Left colon (tissue), 2 donors: ENCODE measurements at regions not wholly inside any gene's neighbourhood (a gene's known extent, or its start where the extent isn't known, plus 50 kb on each side); places are given as distances from the start of the nearest gene placed in this dataset.
A peak's percentile ranks its signal among the peaks of the same experiment; 100 is the strongest.

Experiments
- ATAC-seq: fragments of 200-7000 bp; cut with Tn5 transposase; one replicate; pipeline ENCODE4 v1.9.1; 2020; ENCODE audit warnings: mild to moderate bottlenecking, moderate library complexity
- DNase-seq, 2 donors: peaks; one replicate each; pipeline ENCODE4 v3.0.0-alpha.2; 2020
- intact Hi-C, 2 donors: fragments of 100-400 bp; cut with DNase I in 1 of 2; cut with micrococcal nuclease in 1 of 2; formaldehyde crosslinking; loops; one replicate each; pipeline versions ENCODE4 v1.11.2 to v1.14.0; 2022; cut with DNase I, micrococcal nuclease
- donor health status: DM: no; HTN: no; CAD: no.
- donor health status: DM: yes; HTN: yes; CAD: no.

GRCh38 chr6:150456466-150456865 is 87.7 kb downstream of the IYD start:
- intact Hi-C loops: no loop called here
- DNase-seq (no peak), ATAC-seq (peak; percentile 33)

- no peak for ATAC-seq
- intact Hi-C loops: no loop called here
- no peak for DNase-seq
These were observed 88.3 kb downstream of the IYD start for GRCh38 chr6:150456902-150457643.

GRCh38 chr6:150458579-150458978 is 89.8 kb downstream of the IYD start:
- ATAC-seq: no peak
- intact Hi-C loops: no loop called here

GRCh38 chr6:150463852-150464251 is 95.0 kb downstream of the IYD start:
- intact Hi-C loops: no loop called here
- DNase-seq: no peak
- ATAC-seq: no peak

More at GRCh38 chr6:150458579-150458978, 89.8 kb downstream of the IYD start:
- no peak for DNase-seq

- ATAC-seq (no peak), DNase-seq (no peak)
- intact Hi-C loops: no loop called here
These were observed 96.2 kb downstream of the IYD start for GRCh38 chr6:150464966-150465365.

- intact Hi-C loops: no loop called here
- DNase-seq (no peak), ATAC-seq (no peak)
These were observed 96.8 kb downstream of the IYD start for GRCh38 chr6:150465610-150466009.

GRCh38 chr6:150466196-150466595 is 97.4 kb downstream of the IYD start:
- intact Hi-C loops: no loop called here
- DNase-seq (no peak), ATAC-seq (no peak)

- no peak for ATAC-seq
- DNase-seq: no peak
- intact Hi-C loops: no loop called here
These were observed 101.3 kb downstream of the IYD start for GRCh38 chr6:150470131-150470530.

GRCh38 chr6:150470960-150471665 is 102.3 kb downstream of the IYD start:
- ATAC-seq (no peak), DNase-seq (no peak)
- intact Hi-C loops: no loop called here

- ATAC-seq: no peak
- intact Hi-C loops: no loop called here
- DNase-seq: no peak
These were observed 110.1 kb downstream of the IYD start for GRCh38 chr6:150478656-150479545.

- intact Hi-C loops: no loop called here
- no peak for ATAC-seq
- DNase-seq: no peak
These were observed 114.1 kb downstream of the IYD start for GRCh38 chr6:150482883-150483409.

- DNase-seq (no peak), ATAC-seq (no peak)
- intact Hi-C loops: no loop called here
These were observed 114.3 kb upstream of the PLEKHG1 start for GRCh38 chr6:150485161-150485958.

- intact Hi-C loops: no loop called here
- ATAC-seq (no peak), DNase-seq (no peak)
These were observed 113.6 kb upstream of the PLEKHG1 start for GRCh38 chr6:150486048-150486447.

- no peak for ATAC-seq
- no peak for DNase-seq
- intact Hi-C loops: no loop called here
These were observed 109.1 kb upstream of the PLEKHG1 start for GRCh38 chr6:150490586-150490985.

GRCh38 chr6:150491131-150491810 is 108.4 kb upstream of the PLEKHG1 start:
- ATAC-seq (no peak), DNase-seq (no peak)
- intact Hi-C loops: no loop called here

GRCh38 chr6:150491811-150492172 is 107.9 kb upstream of the PLEKHG1 start:
- DNase-seq (no peak), ATAC-seq (no peak)
- intact Hi-C loops: no loop called here

- no peak for DNase-seq
- ATAC-seq: no peak
- intact Hi-C loops: no loop called here
These were observed 107.2 kb upstream of the PLEKHG1 start for GRCh38 chr6:150492507-150492906.

- ATAC-seq: no peak
- intact Hi-C loops: no loop called here
- DNase-seq: no peak
These were observed 106.7 kb upstream of the PLEKHG1 start for GRCh38 chr6:150492941-150493340.
